K562 (cell line): ENCODE measurements at regions not wholly inside any gene's neighbourhood (a gene's known extent, or its start where the extent isn't known, plus 50 kb on each side); places are given as distances from the start of the nearest gene placed in this dataset.

Experiments used
- ATAC-seq: fragments of 200-7000 bp; cut with Tn5 transposase; 3 replicates; pipeline ENCODE4 v1.9.1; 2020; ENCODE audit warnings: moderate library complexity
- BruUV-seq: library from RNA; stranded (reverse); fragments of 400-500 nt; replicated peaks from 2 replicates; lab custom pipeline; 2021; lab: Mats Ljungman, UMichigan
- CTCF ChIA-PET: fragments of 300-600 bp; formaldehyde crosslinking; extraction: SDS; loops from one replicate; lab custom pipeline; 2021; ENCODE audit warnings: low intra/inter-chr PET ratio; lab: Yijun Ruan, JAX
- POLR2A ChIA-PET: fragments of 300-600, 350-650 bp; sonication (Branson Sonifier 250); formaldehyde crosslinking; extraction: SDS; loops from one replicate; lab custom pipeline; 2021; ENCODE audit warnings: antibody characterized with exemption, inconsistent platforms; lab: Yijun Ruan, JAX
- DNase-seq, 4 experiments: peaks; one replicate each; pipeline versions ENCODE4 v3.0.0 to v3.0.0-alpha.2; 2011 to 2018; ENCODE audit warnings: low spot score in 3 of 4, mixed read lengths in 3 of 4; ENCODE audit errors: extremely low read depth in 1 of 4
- FAIRE-seq: peaks from 2 replicates; lab custom pipeline; 2011; peaks lifted over from hg19 to GRCh38; lab: Jason Lieb, UNC
- H2AFZ ChIP-seq: 2 replicates; pipeline ENCODE4 v1.6.0; 2011; ENCODE audit warnings: low read depth, low read length, control low read depth, inconsistent platforms
- H3K27ac ChIP-seq: fragments of 200-600 bp; 3 replicates; pipeline ENCODE4 v1.8.0; 2011; ENCODE audit warnings: low read depth, mild to moderate bottlenecking, control low read depth, inconsistent platforms, low read length, moderate library complexity, mixed read lengths; ENCODE audit errors: extremely low read depth
- H3K27me3 ChIP-seq, 2 experiments: fragments of 300-600 bp in 1 of 2; 2 replicates in 1 of 2; 3 replicates in 1 of 2; pipeline versions ENCODE4 v1.6.0 to v1.8.0; 2011; ENCODE audit warnings: inconsistent platforms in 2 of 2, low read length in 2 of 2, mild to moderate bottlenecking in 1 of 2, mixed read lengths in 1 of 2, moderate library complexity in 1 of 2; ENCODE audit not compliant: control insufficient read depth in 2 of 2, insufficient read depth in 2 of 2
- H3K36me3 ChIP-seq: fragments of 300-600 bp; 3 replicates; pipeline ENCODE4 v1.8.0; 2011; ENCODE audit warnings: mild to moderate bottlenecking, low read length, inconsistent platforms; ENCODE audit not compliant: control insufficient read depth, insufficient read depth
- H3K4me1 ChIP-seq, 2 experiments: fragments of 200-600 bp in 1 of 2; replicated peaks in 1 of 2; 2 replicates in 1 of 2; 3 replicates in 1 of 2; pipeline versions ENCODE4 v1.5.1 to v1.8.0; 2011; ENCODE audit warnings: inconsistent platforms in 2 of 2, low read length in 2 of 2, mild to moderate bottlenecking in 1 of 2, mixed read lengths in 1 of 2, moderate library complexity in 1 of 2; ENCODE audit not compliant: control insufficient read depth in 2 of 2, insufficient read depth in 2 of 2
- H3K4me2 ChIP-seq: 2 replicates; pipeline ENCODE4 v1.6.1; 2011; ENCODE audit warnings: low read length, control low read depth, inconsistent platforms, mixed read lengths; ENCODE audit not compliant: insufficient read depth
- H3K4me3 ChIP-seq: fragments of 200-600 bp; sonication (generic), shearing (Covaris generic); 2 replicates; pipeline ENCODE4 v1.5.1; 2016; ENCODE audit warnings: control low read depth, inconsistent platforms
- H3K79me2 ChIP-seq: fragments of 200-600 bp; 3 replicates; pipeline ENCODE4 v1.8.0; 2011; ENCODE audit warnings: low read length, inconsistent platforms; ENCODE audit not compliant: control insufficient read depth, insufficient read depth
- H3K9ac ChIP-seq, 2 experiments: 2 replicates each; pipeline versions ENCODE4 v1.6.0 to v1.6.1; 2011; ENCODE audit warnings: low read depth in 2 of 2, low read length in 2 of 2, control low read depth in 1 of 2, inconsistent platforms in 1 of 2, mild to moderate bottlenecking in 1 of 2, mixed read lengths in 1 of 2; ENCODE audit not compliant: insufficient read depth in 1 of 2
- H3K9me1 ChIP-seq: one replicate; pipeline ENCODE4 v1.6.0; 2011; ENCODE audit warnings: inconsistent platforms, mild to moderate bottlenecking, low read length, moderate library complexity; ENCODE audit not compliant: control insufficient read depth, insufficient read depth
- H3K9me3 ChIP-seq: replicated peaks from 2 replicates; pipeline ENCODE4 v1.5.1; 2011; ENCODE audit warnings: low read depth, low read length, inconsistent platforms; ENCODE audit not compliant: control insufficient read depth, insufficient read depth
- H4K20me1 ChIP-seq: replicated peaks from 2 replicates; pipeline ENCODE4 v1.6.1; 2011; ENCODE audit warnings: low read length, inconsistent platforms, mixed read lengths; ENCODE audit not compliant: control insufficient read depth, insufficient read depth
- C11orf30 ChIP-seq: fragments of 450-650 bp; IDR thresholded peaks from 2 replicates; pipeline ENCODE4 v1.6.1; 2016; ENCODE audit warnings: low read depth, mild to moderate bottlenecking
- DDX20 ChIP-seq: fragments of 450-650 bp; IDR thresholded peaks from 2 replicates; pipeline ENCODE4 v1.6.1; 2016; ENCODE audit warnings: missing genetic modification characterization, low read depth, mild to moderate bottlenecking, missing compliant biosample characterization, moderate library complexity
- ETV5 ChIP-seq: sonication (generic); formaldehyde crosslinking; IDR thresholded peaks from 2 replicates; pipeline ENCODE4 v1.4.0; 2020; ENCODE audit warnings: low read depth, mild to moderate bottlenecking, missing genetic modification reagents
- FOSL1 ChIP-seq: fragments of 200-800 bp; sonication (Bioruptor generic); conservative IDR thresholded peaks from 2 replicates; pipeline ENCODE4 v1.6.1; 2016; ENCODE audit warnings: missing genetic modification characterization, missing compliant biosample characterization
- GABPB2 ChIP-seq: fragments of 250-450 bp; sonication (Bioruptor Pico); conservative IDR thresholded peaks from 2 replicates; pipeline ENCODE4 v1.5.1; 2021; ENCODE audit warnings: mild to moderate bottlenecking
- HDAC8 ChIP-seq: fragments of 450-650 bp; IDR thresholded peaks from 2 replicates; pipeline ENCODE4 v1.6.1; 2016; ENCODE audit warnings: mild to moderate bottlenecking, missing genetic modification characterization, moderate library complexity, missing compliant biosample characterization
- HMG20A ChIP-seq: fragments of 450-650 bp; formaldehyde crosslinking; conservative IDR thresholded peaks from 2 replicates; pipeline ENCODE4 v1.4.0; 2020; ENCODE audit warnings: mild to moderate bottlenecking, mixed read lengths
- MAFF ChIP-seq: IDR thresholded peaks from 2 replicates; pipeline ENCODE4 v1.6.1; 2012; ENCODE audit warnings: low read length, improper control_type of control experiment
- MAFG ChIP-seq: fragments of 450-650 bp; conservative IDR thresholded peaks from 2 replicates; pipeline ENCODE4 v1.6.1; 2016; ENCODE audit warnings: missing genetic modification characterization, missing compliant biosample characterization
- MAFK ChIP-seq: IDR thresholded peaks from 2 replicates; pipeline ENCODE4 v1.6.1; 2011; ENCODE audit warnings: low read length, improper control_type of control experiment
- NR2F6 ChIP-seq: fragments of 450-650 bp; formaldehyde crosslinking; IDR thresholded peaks from 2 replicates; pipeline ENCODE4 v1.4.0; 2020; ENCODE audit warnings: mild to moderate bottlenecking
- NRF1 ChIP-seq, 2 experiments: fragments of 450-650 bp; IDR thresholded peaks in 1 of 2; conservative IDR thresholded peaks in 1 of 2; 2 replicates each; pipeline ENCODE4 v1.6.1; 2014; ENCODE audit warnings: mild to moderate bottlenecking in 2 of 2
- PCBP1 ChIP-seq: fragments of 200-400 bp; formaldehyde crosslinking; IDR thresholded peaks from 2 replicates; pipeline ENCODE4 v1.6.1; 2018; ENCODE audit warnings: mild to moderate bottlenecking, low read depth, low read length; ENCODE audit not compliant: poor library complexity, severe bottlenecking
- SAFB ChIP-seq: fragments of 200-400 bp; formaldehyde crosslinking; IDR thresholded peaks from 2 replicates; pipeline ENCODE4 v1.6.1; 2017; ENCODE audit warnings: low read depth, low read length, borderline replicate concordance
- SMARCA5 ChIP-seq: fragments of 450-650 bp; IDR thresholded peaks from 2 replicates; pipeline ENCODE4 v1.6.1; 2016
- ZNF316 ChIP-seq: fragments of 450-650 bp; IDR thresholded peaks from 2 replicates; pipeline ENCODE4 v1.6.1; 2016
- WGBS: fragments of 100-300 bp; shearing (Covaris generic); methylation state at CpG from one replicate; pipeline ENCODE4 v1.1.6; 2016; ENCODE audit warnings: low coverage, mixed read lengths; ENCODE audit not compliant: insufficient coverage; ENCODE audit errors: missing lambda C conversion rate; 5-methylcytosine and 5-hydroxymethylcytosine counted together
- in situ Hi-C: fragments of 300-500 bp; cut with MboI; formaldehyde crosslinking; loops from 4 replicates; pipeline ENCODE4 v1.15.0; 2018; ENCODE audit warnings: inconsistent platforms, mixed read lengths
- intact Hi-C: fragments of 100-400 bp; cut with micrococcal nuclease; formaldehyde crosslinking; loops from 2 replicates; pipeline ENCODE4 v1.14.2; 2022
- TF ChIP-seq, protein P1 (sequence below), 2 experiments: fragments of 450-650 bp; conservative IDR thresholded peaks; 2 replicates each; pipeline ENCODE4 v1.6.1; 2017; ENCODE audit warnings: mild to moderate bottlenecking in 2 of 2, moderate library complexity in 2 of 2
- TF ChIP-seq, protein P2 (sequence below): fragments of 450-650 bp; conservative IDR thresholded peaks from 2 replicates; pipeline ENCODE4 v1.6.1; 2016; ENCODE audit warnings: missing genetic modification characterization, low read depth, mild to moderate bottlenecking, missing compliant biosample characterization, moderate library complexity

DNA sequence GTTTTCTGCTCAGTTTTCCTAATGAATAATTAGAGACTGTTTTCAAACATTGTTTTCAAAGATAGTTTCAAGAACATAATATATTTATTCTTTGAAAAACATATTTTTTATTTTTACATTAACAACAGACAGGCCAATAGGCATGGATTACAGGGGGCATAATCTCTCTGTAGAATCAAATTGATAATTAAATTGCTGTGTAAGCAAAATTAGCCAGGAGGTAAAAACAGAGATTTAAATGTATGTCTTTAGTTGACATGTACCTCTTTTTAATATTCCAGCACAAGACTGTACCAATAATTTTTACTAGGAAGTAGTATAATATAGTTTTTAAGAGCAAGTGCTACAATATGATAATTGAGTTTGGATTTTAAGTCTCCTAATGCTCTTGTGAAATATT, 1444.5 kb downstream of the BRINP3 start:
- in situ Hi-C loops = no loop called here
- no peaks in the 10 kb centered on the region for H3K4me1 ChIP-seq
- TF ChIP-seq GABPB2 (CRISPR knock-in tag) (no peak), FOSL1 (tag) (no peak), C11orf30 (peak; percentile 57; the same call in 1 of the 2 replicates), MAFF (peak; percentile 91), MAFG (tag) (peak; percentile 59), MAFK (peak; percentile 93), DDX20 (tag) (no peak), ZNF316 (peak; percentile 78)

DNA sequence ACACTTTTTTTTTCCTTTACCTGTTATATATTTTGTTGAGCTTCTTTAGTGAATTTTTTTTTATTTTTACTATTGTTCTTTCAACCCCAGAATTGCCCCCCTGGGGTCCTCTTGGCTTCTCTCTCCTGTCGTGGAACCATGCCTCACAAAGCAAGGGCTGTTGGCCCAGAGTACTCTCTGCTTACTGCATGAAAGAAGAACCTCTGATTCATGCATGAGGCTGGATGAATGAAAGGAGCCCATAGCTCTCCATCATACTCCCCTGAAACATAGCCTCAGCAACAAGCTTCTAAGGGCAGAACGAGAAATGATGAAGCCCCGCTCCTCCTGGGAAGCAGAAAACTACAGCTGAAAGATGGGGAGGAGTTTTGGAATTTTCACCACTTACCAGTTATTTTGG, 1441.0 kb downstream of the BRINP3 start:
- H3K36me3 ChIP-seq = no peaks in the 10 kb centered on the region
- ATAC-seq (no peak), DNase-seq (no peak), FAIRE-seq (no peak)
- BruUV-seq = no TSS peak
- no peaks in the 10 kb centered on the region for H3K4me1 ChIP-seq
- H3K27me3 ChIP-seq = no peaks in the 10 kb centered on the region
- in situ Hi-C loops = no loop called here
- H4K20me1 ChIP-seq = no peaks in the 10 kb centered on the region
- H3K9me3 ChIP-seq = no peaks in the 10 kb centered on the region
- ChIA-PET POLR2A (no interaction called here), CTCF (no interaction called here)
- H3K9ac ChIP-seq = no peak overlapping the region
- 0% methylated on average over 3 of the region's 3 CpGs for WGBS
- H3K4me3 ChIP-seq = no peak overlapping the region
- H3K79me2 ChIP-seq = no peaks in the 10 kb centered on the region
- intact Hi-C loops = no loop called here
- H3K27ac ChIP-seq = no peak overlapping the region
- H3K9me1 ChIP-seq = no peaks in the 10 kb centered on the region
- no peak overlapping the region for H2AFZ ChIP-seq
- no peak overlapping the region for H3K4me2 ChIP-seq
- TF ChIP-seq PCBP1 (no peak), HDAC8 (no peak), NR2F6 (CRISPR knock-in tag) (no peak), SAFB (no peak), ETV5 (CRISPR knock-in tag) (no peak), NRF1 (conservative IDR thresholded peaks at IDR 0.05 in 1 of 2, IDR thresholded peaks at IDR 0.05 in 1 of 2) (no peak), HMG20A (CRISPR knock-in tag) (no peak), SMARCA5 (no peak)
- TF ChIP-seq, protein P1, sequence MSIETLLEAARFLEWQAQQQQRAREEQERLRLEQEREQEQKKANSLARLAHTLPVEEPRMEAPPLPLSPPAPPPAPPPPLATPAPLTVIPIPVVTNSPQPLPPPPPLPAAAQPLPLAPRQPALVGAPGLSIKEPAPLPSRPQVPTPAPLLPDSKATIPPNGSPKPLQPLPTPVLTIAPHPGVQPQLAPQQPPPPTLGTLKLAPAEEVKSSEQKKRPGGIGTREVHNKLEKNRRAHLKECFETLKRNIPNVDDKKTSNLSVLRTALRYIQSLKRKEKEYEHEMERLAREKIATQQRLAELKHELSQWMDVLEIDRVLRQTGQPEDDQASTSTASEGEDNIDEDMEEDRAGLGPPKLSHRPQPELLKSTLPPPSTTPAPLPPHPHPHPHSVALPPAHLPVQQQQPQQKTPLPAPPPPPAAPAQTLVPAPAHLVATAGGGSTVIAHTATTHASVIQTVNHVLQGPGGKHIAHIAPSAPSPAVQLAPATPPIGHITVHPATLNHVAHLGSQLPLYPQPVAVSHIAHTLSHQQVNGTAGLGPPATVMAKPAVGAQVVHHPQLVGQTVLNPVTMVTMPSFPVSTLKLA (conservative IDR thresholded peaks at IDR 0.05) = no peak
- TF ChIP-seq, protein P2, sequence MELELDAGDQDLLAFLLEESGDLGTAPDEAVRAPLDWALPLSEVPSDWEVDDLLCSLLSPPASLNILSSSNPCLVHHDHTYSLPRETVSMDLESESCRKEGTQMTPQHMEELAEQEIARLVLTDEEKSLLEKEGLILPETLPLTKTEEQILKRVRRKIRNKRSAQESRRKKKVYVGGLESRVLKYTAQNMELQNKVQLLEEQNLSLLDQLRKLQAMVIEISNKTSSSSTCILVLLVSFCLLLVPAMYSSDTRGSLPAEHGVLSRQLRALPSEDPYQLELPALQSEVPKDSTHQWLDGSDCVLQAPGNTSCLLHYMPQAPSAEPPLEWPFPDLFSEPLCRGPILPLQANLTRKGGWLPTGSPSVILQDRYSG (tag) = no peak

More for the DNA sequence above, 1444.5 kb downstream of the BRINP3 start:
- H3K27me3 ChIP-seq = no peaks in the 10 kb centered on the region
- no peak overlapping the region for H3K27ac ChIP-seq
- H3K9me3 ChIP-seq = no peaks in the 10 kb centered on the region
- no peak for DNase-seq
- POLR2A ChIA-PET = no interaction called here
- no peaks in the 10 kb centered on the region for H3K36me3 ChIP-seq
- intact Hi-C loops = no loop called here
- no peaks in the 10 kb centered on the region for H4K20me1 ChIP-seq
- H3K9me1 ChIP-seq = no peaks in the 10 kb centered on the region
- no peak overlapping the region for H3K4me3 ChIP-seq
- BruUV-seq = no TSS peak
- CTCF ChIA-PET = no interaction called here
- H3K79me2 ChIP-seq = no peaks in the 10 kb centered on the region
- no peak overlapping the region for H2AFZ ChIP-seq
- no peak for FAIRE-seq
- H3K4me2 ChIP-seq = no peak overlapping the region
- no peak for ATAC-seq
- no peak overlapping the region for H3K9ac ChIP-seq
